ENCODE measurements at regions not wholly inside any gene's neighbourhood (a gene's known extent, or its start where the extent isn't known, plus 50 kb on each side); places are given as distances from the start of the nearest gene placed in this dataset.

- no peaks in the 10 kb centered on the region for H3K4me1 Mint-ChIP-seq (ENCODE audit: low read depth)
- no peaks in the 10 kb centered on the region for H3K27me3 Mint-ChIP-seq
- ATAC-seq (ENCODE audit: poor library complexity) (no peak), DNase-seq (no peak)
- Histone ChIP-seq H3K27me3 (ENCODE audit: control insufficient read depth in 1 of 2, insufficient read depth in 2 of 2, low read length in 2 of 2) (no peaks in the 10 kb centered on the region), H3K4me3 (ENCODE audit: low read length) (no peak overlapping the region), H3K27ac (ENCODE audit: low read depth in 1 of 2, low read length in 2 of 2) (no peak overlapping the region), H3K36me3 (ENCODE audit: insufficient read depth, low read length) (no peaks in the 10 kb centered on the region), H3K4me1 (ENCODE audit: insufficient read depth, low read length) (no peaks in the 10 kb centered on the region), H3K9me3 (ENCODE audit: control insufficient read depth in 1 of 2, insufficient read depth in 1 of 2, low read length in 2 of 2) (no peaks in the 10 kb centered on the region)
- ChIA-PET POLR2A (no interaction called here), CTCF (no interaction called here)
- H3K4me3 Mint-ChIP-seq: no peak overlapping the region
- intact Hi-C loops (cut with DNase I, micrococcal nuclease): no loop called here
- H3K36me3 Mint-ChIP-seq (ENCODE audit: low read depth): no peaks in the 10 kb centered on the region
- H3K9me3 Mint-ChIP-seq: peaks cover 3% of the 10 kb centered on the region
- no peak for TF ChIP-seq CTCF (IDR thresholded peaks at IDR 0.05)
- no peak overlapping the region for H3K27ac Mint-ChIP-seq
Measured at GRCh38 chr13:72141855-72142519, 275.0 kb upstream of the DACH1 start.

- no peaks in the 10 kb centered on the region for H3K27me3 Mint-ChIP-seq
- H3K4me1 Mint-ChIP-seq (ENCODE audit: low read depth): no peaks in the 10 kb centered on the region
- no peaks in the 10 kb centered on the region for H3K27me3 ChIP-seq (ENCODE audit: control insufficient read depth in 1 of 2, insufficient read depth in 2 of 2, low read length in 2 of 2)
- intact Hi-C loops (cut with DNase I, micrococcal nuclease): no loop called here
- DNase-seq: no peak
- no peaks in the 10 kb centered on the region for H3K4me1 ChIP-seq (ENCODE audit: insufficient read depth, low read length)
- H3K9me3 Mint-ChIP-seq: peaks cover 3% of the 10 kb centered on the region
- H3K27ac Mint-ChIP-seq: no peak overlapping the region
- POLR2A ChIA-PET: no interaction called here
- TF ChIP-seq CTCF (IDR thresholded peaks at IDR 0.05): no peak
- no peak overlapping the region for H3K4me3 Mint-ChIP-seq
- no peaks in the 10 kb centered on the region for H3K9me3 ChIP-seq (ENCODE audit: control insufficient read depth in 1 of 2, insufficient read depth in 1 of 2, low read length in 2 of 2)
- H3K36me3 ChIP-seq (ENCODE audit: insufficient read depth, low read length): no peaks in the 10 kb centered on the region
- no peak overlapping the region for H3K27ac ChIP-seq (ENCODE audit: low read depth in 1 of 2, low read length in 2 of 2)
- no peak overlapping the region for H3K4me3 ChIP-seq (ENCODE audit: low read length)
- H3K36me3 Mint-ChIP-seq (ENCODE audit: low read depth): no peaks in the 10 kb centered on the region
- CTCF ChIA-PET: no interaction called here
- no peak for ATAC-seq (ENCODE audit: poor library complexity)
Measured at GRCh38 chr13:72139192-72139591, 272.2 kb upstream of the DACH1 start.

GRCh38 chr13:72132075-72132474 is 265.1 kb upstream of the DACH1 start:
- DNase-seq (no peak), ATAC-seq (ENCODE audit: poor library complexity) (no peak)
- Histone ChIP-seq H3K4me3 (ENCODE audit: low read length) (no peak overlapping the region), H3K27ac (ENCODE audit: low read depth in 1 of 2, low read length in 2 of 2) (no peak overlapping the region), H3K9me3 (ENCODE audit: control insufficient read depth in 1 of 2, insufficient read depth in 1 of 2, low read length in 2 of 2) (no peaks in the 10 kb centered on the region), H3K27me3 (ENCODE audit: control insufficient read depth in 1 of 2, insufficient read depth in 2 of 2, low read length in 2 of 2) (no peaks in the 10 kb centered on the region), H3K36me3 (ENCODE audit: insufficient read depth, low read length) (no peaks in the 10 kb centered on the region), H3K4me1 (ENCODE audit: insufficient read depth, low read length) (no peaks in the 10 kb centered on the region)
- Mint-ChIP-seq H3K9me3 (no peaks in the 10 kb centered on the region), H3K36me3 (ENCODE audit: low read depth) (no peaks in the 10 kb centered on the region), H3K4me1 (ENCODE audit: low read depth) (no peaks in the 10 kb centered on the region), H3K27me3 (no peaks in the 10 kb centered on the region), H3K27ac (no peak overlapping the region), H3K4me3 (no peak overlapping the region)
- CTCF ChIA-PET: no interaction called here
- POLR2A ChIA-PET: no interaction called here
- TF ChIP-seq CTCF (IDR thresholded peaks at IDR 0.05): no peak
- intact Hi-C loops (cut with DNase I, micrococcal nuclease): no loop called here
